Right atrium auricular region (tissue), 2 donors: ENCODE measurements at regions not wholly inside any gene's neighbourhood (a gene's known extent, or its start where the extent isn't known, plus 50 kb on each side); places are given as distances from the start of the nearest gene placed in this dataset.

Experiments used
- DNase-seq: peaks from one replicate; pipeline ENCODE4 v3.0.0-alpha.2; 2019; ENCODE audit warnings: low spot score
- H3K27ac ChIP-seq, 2 donors: fragments of 200-600 bp; sonication (generic); 1 replicate in 1 of 2; 2 replicates in 1 of 2; pipeline ENCODE4 v1.5.1; 2016 to 2019
- H3K27me3 ChIP-seq, 2 donors: fragments of 200-600 bp; sonication (generic); one replicate each; pipeline versions ENCODE4 v1.5.1 to v1.6.0; 2017 to 2019
- H3K36me3 ChIP-seq: fragments of 200-600 bp; sonication (generic); one replicate; pipeline ENCODE4 v1.5.1; 2016
- H3K4me1 ChIP-seq, 2 donors: fragments of 200-600 bp; sonication (generic); one replicate each; pipeline versions ENCODE4 v1.5.1 to v1.6.0; 2017 to 2019
- H3K4me3 ChIP-seq, 2 donors: fragments of 200-600 bp; sonication (generic); 1 replicate in 1 of 2; 2 replicates in 1 of 2; pipeline ENCODE4 v1.5.1; 2017 to 2019; ENCODE audit warnings: mild to moderate bottlenecking in 1 of 2, moderate library complexity in 1 of 2
- H3K9me3 ChIP-seq, 2 donors: fragments of 200-600 bp; sonication (generic); one replicate each; pipeline ENCODE4 v1.5.1; 2019
- CTCF ChIP-seq, 2 donors: fragments of 200-600 bp; sonication (generic); IDR thresholded peaks; one replicate each; pipeline ENCODE4 v1.5.1; 2019; ENCODE audit warnings: antibody characterized with exemption in 2 of 2

- H3K4me3 ChIP-seq = no peak overlapping the region
- no peaks in the 10 kb centered on the region for H3K9me3 ChIP-seq
- H3K27me3 ChIP-seq = no peaks in the 10 kb centered on the region
- H3K4me1 ChIP-seq = no peaks in the 10 kb centered on the region
- no peak for DNase-seq
- TF ChIP-seq CTCF (IDR thresholded peaks at IDR 0.05) = no peak
- no peak overlapping the region for H3K27ac ChIP-seq
- no peaks in the 10 kb centered on the region for H3K36me3 ChIP-seq
These were observed 117.0 kb upstream of the OGFRL1 start for GRCh38 chr6:71171497-71172070.

- H3K36me3 ChIP-seq = no peaks in the 10 kb centered on the region
- no peak for TF ChIP-seq CTCF (IDR thresholded peaks at IDR 0.05)
- H3K4me1 ChIP-seq = no peaks in the 10 kb centered on the region
- H3K4me3 ChIP-seq = no peak overlapping the region
- H3K9me3 ChIP-seq = peaks cover 0 to 4% of the 10 kb centered on the region in 2 donors
- H3K27me3 ChIP-seq = no peaks in the 10 kb centered on the region
- H3K27ac ChIP-seq = no peak overlapping the region
- no peak for DNase-seq
These were observed 109.2 kb upstream of the OGFRL1 start for GRCh38 chr6:71179249-71179885.

GRCh38 chr6:71181565-71181964 lies 107.0 kb upstream of the OGFRL1 start:
- no peak for DNase-seq
- no peak for TF ChIP-seq CTCF (IDR thresholded peaks at IDR 0.05)
- no peaks in the 10 kb centered on the region for H3K4me1 ChIP-seq

GRCh38 chr6:71187141-71187540 lies 101.5 kb upstream of the OGFRL1 start:
- Histone ChIP-seq H3K27ac (no peak overlapping the region), H3K4me3 (no peak overlapping the region), H3K9me3 (peaks cover 0 to 4% of the 10 kb centered on the region in 2 donors), H3K27me3 (no peaks in the 10 kb centered on the region), H3K36me3 (no peaks in the 10 kb centered on the region), H3K4me1 (no peaks in the 10 kb centered on the region)
- TF ChIP-seq CTCF (IDR thresholded peaks at IDR 0.05) = no peak
- DNase-seq = no peak

More at GRCh38 chr6:71181565-71181964, 107.0 kb upstream of the OGFRL1 start:
- no peak overlapping the region for H3K27ac ChIP-seq
- H3K36me3 ChIP-seq = no peaks in the 10 kb centered on the region
- H3K9me3 ChIP-seq = peaks cover 0 to 4% of the 10 kb centered on the region in 2 donors
- no peaks in the 10 kb centered on the region for H3K27me3 ChIP-seq
- no peak overlapping the region for H3K4me3 ChIP-seq

- no peak for DNase-seq
- no peaks in the 10 kb centered on the region for H3K27me3 ChIP-seq
- no peak overlapping the region for H3K27ac ChIP-seq
- H3K4me3 ChIP-seq = no peak overlapping the region
- no peaks in the 10 kb centered on the region for H3K9me3 ChIP-seq
- TF ChIP-seq CTCF (IDR thresholded peaks at IDR 0.05) = peak in 1 of 2 donors; percentile 53
- no peaks in the 10 kb centered on the region for H3K4me1 ChIP-seq
- H3K36me3 ChIP-seq = no peaks in the 10 kb centered on the region
These were observed 97.8 kb upstream of the OGFRL1 start for GRCh38 chr6:71190809-71191208.

- H3K27me3 ChIP-seq = no peaks in the 10 kb centered on the region
- no peak for TF ChIP-seq CTCF (IDR thresholded peaks at IDR 0.05)
- no peak overlapping the region for H3K27ac ChIP-seq
- H3K4me3 ChIP-seq = no peak overlapping the region
- H3K36me3 ChIP-seq = no peaks in the 10 kb centered on the region
- H3K4me1 ChIP-seq = no peaks in the 10 kb centered on the region
- H3K9me3 ChIP-seq = no peaks in the 10 kb centered on the region
- DNase-seq = no peak
These were observed 93.9 kb upstream of the OGFRL1 start for GRCh38 chr6:71194724-71195123.
